Fibroblast of pulmonary artery (primary cell): ENCODE measurements at regions not wholly inside any gene's neighbourhood (a gene's known extent, or its start where the extent isn't known, plus 50 kb on each side); places are given as distances from the start of the nearest gene placed in this dataset.

ENCODE experiments used
- DNase-seq: peaks from one replicate; pipeline ENCODE4 v3.0.0-alpha.2; 2010; ENCODE audit warnings: low read depth
- H3K4me3 ChIP-seq: replicated peaks from 2 replicates; pipeline ENCODE4 v1.5.1; 2011; ENCODE audit warnings: low read depth, mild to moderate bottlenecking, control low read depth, low read length, moderate library complexity
- TF ChIP-seq, protein P1 (sequence below): IDR thresholded peaks from 2 replicates; pipeline ENCODE4 v1.5.1; 2011; ENCODE audit warnings: mild to moderate bottlenecking, control low read depth, low read length, inconsistent platforms; ENCODE audit errors: missing control alignments

DNA sequence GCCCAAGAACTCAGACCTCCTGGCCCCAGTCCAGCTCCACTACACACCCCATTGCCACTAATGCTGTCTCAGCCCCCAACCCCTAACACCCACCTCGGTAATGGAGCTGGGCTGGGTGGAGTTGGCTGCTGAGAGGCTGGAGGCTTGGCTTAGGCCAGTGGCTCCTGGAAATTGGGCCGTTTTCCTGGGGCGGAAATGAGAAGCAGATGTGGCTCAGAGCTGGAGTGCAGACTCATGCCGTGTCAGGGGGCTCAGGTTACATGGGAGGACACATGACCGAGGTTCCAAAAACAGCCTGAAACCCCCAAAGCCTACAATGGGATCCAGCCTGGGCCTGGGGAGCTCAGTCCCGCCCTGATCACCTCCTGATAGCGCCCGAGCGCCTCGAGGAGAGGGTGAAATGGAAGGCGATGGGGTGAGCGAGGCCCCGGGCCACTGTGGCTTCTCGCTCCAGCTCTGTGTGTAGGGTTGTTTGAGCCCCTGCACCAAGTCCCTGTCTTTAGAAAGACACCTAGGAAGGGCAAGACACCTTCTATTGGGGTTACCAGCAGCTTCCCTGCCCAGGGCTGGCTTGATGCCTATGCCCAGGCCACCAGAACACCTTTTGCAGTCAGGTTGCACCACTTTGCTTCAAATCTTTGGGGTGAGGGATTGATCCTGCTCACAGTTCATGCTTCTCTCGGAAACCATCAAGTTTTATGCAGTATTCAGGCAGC lies 175.7 kb upstream of the HAAO start:
- H3K4me3 ChIP-seq = no peak overlapping the region
- DNase-seq = peak; percentile 80

DNA sequence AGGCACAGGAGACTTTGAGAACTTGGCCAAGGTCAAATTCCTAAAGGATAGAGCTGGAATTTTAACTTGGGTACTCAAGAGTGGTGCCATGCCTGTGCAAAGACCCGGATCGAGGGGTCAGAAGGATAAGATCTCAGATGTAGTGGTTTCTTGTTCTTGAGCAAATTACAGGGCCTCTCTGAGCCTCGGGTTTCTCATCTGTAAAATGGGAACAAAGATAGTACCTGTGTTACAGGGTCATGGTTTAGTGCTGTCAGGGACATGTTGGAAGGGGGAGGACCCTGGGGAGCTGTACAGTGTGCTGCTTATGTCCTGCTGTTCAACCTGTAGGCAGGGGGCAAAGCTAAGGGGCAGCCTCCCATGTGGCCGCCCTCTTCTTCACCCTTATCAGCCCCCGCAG lies 173.5 kb upstream of the HAAO start:
- no peak for DNase-seq
- TF ChIP-seq, protein P1, sequence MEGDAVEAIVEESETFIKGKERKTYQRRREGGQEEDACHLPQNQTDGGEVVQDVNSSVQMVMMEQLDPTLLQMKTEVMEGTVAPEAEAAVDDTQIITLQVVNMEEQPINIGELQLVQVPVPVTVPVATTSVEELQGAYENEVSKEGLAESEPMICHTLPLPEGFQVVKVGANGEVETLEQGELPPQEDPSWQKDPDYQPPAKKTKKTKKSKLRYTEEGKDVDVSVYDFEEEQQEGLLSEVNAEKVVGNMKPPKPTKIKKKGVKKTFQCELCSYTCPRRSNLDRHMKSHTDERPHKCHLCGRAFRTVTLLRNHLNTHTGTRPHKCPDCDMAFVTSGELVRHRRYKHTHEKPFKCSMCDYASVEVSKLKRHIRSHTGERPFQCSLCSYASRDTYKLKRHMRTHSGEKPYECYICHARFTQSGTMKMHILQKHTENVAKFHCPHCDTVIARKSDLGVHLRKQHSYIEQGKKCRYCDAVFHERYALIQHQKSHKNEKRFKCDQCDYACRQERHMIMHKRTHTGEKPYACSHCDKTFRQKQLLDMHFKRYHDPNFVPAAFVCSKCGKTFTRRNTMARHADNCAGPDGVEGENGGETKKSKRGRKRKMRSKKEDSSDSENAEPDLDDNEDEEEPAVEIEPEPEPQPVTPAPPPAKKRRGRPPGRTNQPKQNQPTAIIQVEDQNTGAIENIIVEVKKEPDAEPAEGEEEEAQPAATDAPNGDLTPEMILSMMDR = no peak
- H3K4me3 ChIP-seq = no peak overlapping the region

More for the DNA sequence above, 175.7 kb upstream of the HAAO start:
- TF ChIP-seq, protein P1 = no peak

DNA sequence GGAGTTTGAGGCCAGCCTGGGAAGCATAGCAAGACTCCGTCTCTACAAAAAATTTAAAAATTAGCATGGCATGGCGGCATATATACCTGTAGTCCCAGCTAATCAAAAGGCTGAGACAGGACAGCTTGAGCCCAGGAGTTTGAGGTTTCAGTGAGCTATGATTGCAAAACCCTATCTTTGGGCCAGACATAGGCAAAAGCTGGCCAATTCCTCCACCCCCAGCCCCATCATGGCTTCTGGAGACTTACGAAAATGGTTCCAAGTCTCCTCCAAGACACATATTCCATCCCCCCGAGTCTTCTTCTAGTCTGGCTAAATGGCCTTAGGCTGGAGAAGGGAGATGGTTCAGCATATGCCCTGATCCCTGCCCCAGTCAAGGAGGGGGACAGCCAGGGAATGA lies 172.8 kb upstream of the HAAO start:
- TF ChIP-seq, protein P1 = no peak
- no peak overlapping the region for H3K4me3 ChIP-seq
- no peak for DNase-seq

DNA sequence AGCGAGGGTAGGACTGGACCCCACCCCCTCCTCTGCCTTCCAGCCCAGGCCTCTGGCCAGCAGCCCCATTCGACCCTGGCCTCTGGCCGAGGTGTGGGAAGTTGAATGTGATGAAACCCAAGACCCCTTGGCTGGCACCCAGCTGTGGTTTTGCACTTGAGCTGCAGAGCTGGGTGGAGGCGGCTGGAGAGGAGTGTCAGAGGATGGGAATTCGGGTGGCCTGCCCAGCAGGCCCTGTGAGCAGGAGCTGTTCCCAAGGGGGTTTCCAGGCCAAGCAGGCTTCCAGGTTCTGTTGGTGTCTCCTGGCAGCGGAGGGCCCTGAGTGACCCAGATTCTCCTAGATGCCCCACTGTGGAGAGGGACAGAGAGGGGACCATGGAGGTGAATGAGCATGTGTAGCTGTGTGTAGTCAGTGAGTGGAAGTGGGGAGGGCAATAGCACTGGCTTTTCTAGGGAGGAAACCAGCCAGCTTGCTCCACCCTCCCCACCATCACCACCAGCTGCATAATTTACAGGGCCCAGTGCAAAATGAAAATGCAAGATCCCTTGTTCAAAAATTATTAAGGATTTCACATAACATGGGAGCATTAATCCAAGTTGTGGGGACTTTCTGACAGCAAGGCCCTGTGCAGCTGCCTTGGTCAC lies 172.2 kb upstream of the HAAO start:
- TF ChIP-seq, protein P1 = no peak
- DNase-seq = peak; percentile 95
- H3K4me3 ChIP-seq = no peak overlapping the region

DNA sequence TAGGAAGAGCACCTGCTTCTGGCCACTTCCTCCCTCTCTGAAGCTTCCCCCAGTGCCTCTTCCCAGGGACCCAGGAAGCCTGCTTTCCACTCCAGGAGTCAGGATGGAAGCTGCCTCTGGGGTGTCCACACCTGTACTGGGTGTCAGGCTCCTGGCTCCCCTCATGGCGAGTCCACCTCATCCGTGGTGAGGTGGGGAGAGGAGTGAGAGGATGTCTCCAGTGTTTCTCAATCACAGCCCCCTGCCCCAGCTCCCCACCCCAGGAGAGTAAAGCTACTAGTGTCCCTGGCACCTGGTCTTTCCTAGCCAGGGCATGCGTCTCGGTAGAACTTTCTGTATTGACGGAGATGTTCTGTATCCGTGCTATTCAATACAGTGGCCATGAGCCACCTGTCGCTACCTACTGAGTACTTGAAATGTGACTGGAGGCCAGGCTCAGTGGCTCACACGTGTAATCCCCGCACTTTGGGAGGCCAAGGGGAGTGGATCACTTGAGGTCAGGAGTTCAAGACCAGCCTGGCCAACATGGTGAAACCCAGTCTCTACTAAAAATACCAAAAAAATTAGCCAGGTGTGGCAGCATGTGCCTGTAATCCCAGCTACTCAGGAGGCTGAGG lies 171.2 kb upstream of the HAAO start:
- TF ChIP-seq, protein P1 = no peak
- DNase-seq = no peak
- no peak overlapping the region for H3K4me3 ChIP-seq

DNA sequence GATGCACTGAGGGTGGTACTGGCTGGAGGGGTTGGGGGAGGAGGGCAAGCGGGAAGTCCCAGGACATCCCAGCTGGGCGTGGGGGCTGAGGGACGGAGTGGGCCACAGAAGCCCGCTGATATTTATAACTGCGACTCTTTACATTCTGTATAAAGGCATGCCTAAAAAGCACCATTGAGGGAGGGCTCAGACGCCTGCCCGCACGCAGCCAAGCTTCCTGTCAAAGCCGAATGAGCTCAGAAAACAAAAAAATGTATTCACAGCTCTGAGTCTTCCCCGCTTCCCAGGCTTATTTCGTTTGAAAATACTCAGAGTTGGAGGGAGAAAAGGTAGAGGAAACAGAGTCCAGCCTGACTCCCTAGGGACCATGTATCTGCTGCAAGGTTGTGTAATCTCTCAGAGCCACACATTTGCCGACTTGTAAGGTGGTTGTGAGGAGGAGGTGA lies 170.1 kb upstream of the HAAO start:
- peak; percentile 46 for DNase-seq
- no peak overlapping the region for H3K4me3 ChIP-seq
- TF ChIP-seq, protein P1 = no peak
